HS-27A (cell line): ENCODE measurements at regions not wholly inside any gene's neighbourhood (a gene's known extent, or its start where the extent isn't known, plus 50 kb on each side); places are given as distances from the start of the nearest gene placed in this dataset.

Experiments used
- DNase-seq: peaks from one replicate; pipeline ENCODE4 v3.0.0-alpha.2; 2012; ENCODE audit warnings: low read depth, missing footprints

DNA sequence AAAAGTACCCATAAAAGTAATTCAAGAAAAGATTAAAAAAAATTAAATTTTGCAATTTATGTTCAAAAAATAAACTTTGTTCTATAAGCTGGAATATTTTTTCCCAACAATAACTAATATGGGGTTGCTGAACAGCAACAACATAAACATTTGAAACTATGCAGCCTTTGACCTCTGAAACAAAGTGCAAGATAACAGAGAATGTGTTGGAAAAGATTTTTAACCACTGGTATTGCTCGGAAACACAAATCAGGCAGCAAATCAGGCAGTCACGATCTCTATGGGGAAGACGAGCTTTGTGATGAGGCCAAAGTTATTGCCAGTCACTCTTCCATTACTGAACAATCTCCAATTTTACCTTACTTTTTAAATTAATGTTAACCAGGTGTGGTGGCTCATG, 332.1 kb downstream of the PABPC4L start:
- no peak for DNase-seq

DNA sequence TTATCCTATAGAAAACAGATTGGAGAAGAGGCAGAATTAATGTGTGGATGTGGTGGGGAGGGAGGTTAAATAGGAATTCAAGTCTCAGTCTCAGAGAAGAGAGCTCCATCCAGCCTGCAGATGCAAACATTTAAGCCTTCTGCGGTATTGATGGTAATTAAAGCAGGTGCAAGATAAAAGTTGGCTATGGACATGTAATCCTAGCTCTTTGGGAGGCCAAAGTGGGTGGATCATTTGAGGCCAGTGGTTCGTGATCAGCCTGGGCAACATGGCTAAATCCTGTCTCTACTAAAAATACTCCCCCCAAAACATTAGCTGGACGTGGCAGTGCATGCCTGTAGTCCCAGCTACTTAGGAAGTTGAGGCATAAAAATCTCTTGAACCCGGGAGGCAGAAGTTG, 332.7 kb downstream of the PABPC4L start:
- DNase-seq: no peak

DNA sequence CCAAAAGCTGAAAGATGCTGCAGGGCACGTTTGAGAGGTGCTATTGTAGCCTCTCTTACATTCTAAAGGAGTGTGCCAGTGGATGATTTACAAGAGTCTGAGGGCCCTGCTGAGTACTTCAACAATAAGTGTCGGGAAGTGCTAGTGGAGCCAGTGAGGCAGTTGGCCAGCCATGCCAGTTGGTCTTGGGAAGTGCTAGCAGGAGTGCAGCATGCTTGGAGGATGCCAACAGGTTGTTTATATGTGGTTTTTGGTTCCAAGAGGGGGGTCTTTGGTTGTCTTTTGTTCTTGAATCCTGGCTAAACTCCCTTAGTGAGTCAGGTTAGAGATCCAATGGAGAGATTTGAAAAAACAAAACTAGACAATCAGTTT, 335.3 kb downstream of the PABPC4L start:
- DNase-seq: no peak

DNA sequence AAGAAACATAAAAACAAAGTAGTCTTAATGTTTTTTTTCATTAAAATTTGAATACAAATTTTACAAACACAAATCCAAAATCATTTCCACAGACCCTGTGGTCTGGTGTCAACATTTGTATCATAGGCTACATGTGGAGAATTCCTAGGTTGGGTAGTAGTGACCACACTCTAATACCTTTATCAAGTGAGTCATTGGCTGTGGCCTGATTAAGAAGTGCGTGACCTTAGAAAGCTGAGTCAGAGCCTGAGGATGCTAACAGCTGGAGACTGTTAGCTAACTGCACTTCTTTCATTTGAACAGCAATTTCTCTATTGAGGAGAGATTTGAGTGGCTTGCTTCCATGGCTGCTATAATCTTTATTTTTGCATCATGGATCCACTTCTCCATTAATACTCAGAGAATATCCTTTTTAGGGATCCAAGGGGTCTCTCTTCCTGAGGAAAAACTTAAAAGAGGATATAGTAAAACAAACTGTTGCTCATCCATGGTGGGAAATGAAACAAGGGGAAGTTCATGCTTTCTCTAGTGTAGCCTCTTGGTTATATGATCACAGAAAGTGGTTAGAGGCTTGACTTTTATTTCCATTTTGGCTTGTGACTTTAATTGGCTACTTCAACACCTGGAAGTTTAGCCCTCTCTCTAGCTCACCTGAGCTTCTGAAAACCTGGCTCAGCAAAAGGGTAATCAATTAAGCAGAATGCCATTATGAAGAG, 335.8 kb downstream of the PABPC4L start:
- peak; percentile 93 for DNase-seq

DNA sequence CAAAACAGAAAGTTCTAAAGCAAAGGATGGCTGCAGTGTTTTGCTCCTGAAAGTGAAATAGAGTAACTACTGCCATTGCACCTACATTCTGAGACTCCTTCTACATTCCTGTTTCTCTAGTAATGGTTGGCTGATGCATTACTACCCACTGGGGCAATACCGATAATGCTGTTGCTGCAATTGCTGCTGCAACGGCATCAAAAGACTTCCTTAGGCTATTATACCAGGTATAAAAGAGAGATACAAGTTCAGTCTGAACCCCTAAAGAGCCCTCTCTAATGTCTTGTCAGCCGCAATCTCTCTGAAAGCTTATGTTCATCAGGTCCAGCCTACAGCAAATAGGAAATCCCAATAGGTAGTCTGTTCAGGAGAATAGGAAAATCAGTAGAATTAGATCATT, 338.4 kb downstream of the PABPC4L start:
- no peak for DNase-seq

DNA sequence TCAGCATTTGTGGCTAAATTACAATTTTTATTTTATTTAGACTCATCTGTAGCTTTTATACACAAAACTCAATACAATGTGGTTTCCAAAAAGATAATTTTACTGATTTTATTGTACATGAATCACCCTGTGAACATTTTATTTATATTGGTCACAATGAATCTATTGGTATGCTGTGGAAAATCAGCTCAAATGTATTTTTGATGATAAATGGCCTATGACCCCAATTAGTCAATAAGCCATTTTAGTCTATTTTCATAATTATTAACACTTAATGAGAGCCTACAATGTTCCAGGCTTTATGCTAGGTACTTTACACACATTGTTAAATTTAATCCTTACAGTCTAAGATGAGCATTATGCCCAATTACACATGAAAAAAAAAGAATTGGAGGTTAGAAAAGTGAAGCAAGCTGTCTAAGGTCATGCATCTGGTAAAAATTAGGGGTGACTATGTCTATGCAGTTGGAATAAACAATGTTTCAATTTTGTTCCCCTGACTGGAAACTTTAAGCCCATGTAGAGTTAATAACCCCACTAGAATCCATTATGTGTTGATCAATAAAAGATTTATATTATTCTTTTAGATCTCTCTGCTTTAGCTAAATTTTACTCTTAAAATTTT, 344.7 kb downstream of the PABPC4L start:
- no peak for DNase-seq

DNA sequence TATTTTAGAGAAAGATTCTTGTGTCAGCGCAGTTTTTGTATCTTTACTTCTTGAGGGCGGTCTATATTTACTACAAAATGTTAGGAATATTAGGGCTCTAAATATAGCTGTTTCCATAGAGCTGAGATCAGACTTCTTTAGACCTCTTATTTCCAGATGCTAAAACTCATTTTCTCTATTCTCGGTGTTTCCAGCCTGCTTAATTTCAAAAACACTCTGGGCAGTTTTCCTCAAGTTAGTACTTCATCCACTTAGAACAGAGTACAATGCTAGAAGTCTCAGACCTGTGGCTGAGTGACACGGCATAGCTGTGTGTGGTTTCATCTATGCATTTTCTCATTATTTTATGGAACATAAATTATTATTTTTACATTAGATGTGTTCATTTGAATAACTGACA, 346.6 kb downstream of the PABPC4L start:
- no peak for DNase-seq

DNA sequence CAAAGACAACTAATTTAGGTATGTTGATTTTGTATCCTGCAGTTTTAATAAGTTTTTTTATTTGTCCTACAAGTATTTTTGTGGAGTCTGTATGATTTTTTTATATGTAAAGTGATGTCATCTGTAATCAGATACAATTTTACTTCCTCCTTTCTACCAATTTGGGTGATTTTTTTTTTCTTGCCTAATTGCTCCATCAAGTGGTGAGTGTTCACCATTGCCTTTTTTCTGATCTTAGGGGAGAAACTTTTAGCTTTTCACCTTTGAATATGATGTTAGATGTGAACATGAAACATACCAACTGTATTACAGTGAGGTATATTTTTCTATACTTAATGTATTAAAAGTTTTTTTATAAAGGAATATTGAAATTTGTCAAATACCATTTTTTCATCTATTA, 362.3 kb downstream of the PABPC4L start:
- no peak for DNase-seq

DNA sequence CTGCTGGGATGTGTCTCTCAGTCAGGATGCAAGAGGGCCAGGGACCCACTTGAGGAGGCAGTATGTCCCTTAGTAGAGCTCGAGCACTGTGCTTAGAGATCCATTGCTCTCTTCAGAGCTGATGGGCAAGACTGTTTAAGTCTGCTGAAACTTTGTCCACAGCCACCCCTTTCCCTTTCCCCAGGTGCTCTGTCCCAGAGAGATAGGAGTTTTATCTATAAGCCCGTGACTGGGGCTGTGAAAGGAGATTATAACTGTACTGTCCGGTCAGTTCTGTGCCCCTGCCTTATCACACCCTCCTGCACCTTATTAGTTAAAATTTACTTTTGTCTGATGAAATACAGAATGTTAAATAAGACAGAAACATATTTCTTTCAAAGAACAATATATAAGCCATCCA, 378.4 kb downstream of the PABPC4L start:
- no peak for DNase-seq

DNA sequence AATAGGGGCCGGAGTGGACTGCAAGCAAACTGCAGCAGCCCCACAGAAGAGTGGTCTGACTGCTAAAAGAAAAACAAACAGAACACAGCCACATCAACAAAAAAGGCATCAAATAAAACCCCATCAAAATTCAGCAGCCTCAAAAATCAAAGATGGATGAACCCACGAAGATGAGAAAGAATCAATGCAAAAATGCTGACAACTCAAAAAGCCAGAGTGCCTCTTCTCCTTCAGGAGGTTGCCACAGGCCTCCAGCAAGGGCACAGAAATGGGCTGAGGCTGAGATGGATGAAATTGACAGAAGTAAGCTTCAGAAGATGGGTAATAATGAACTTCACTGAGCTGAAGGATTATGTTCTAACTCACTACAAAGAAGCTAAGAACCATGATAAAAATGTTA, 388.6 kb downstream of the PABPC4L start:
- no peak for DNase-seq

DNA sequence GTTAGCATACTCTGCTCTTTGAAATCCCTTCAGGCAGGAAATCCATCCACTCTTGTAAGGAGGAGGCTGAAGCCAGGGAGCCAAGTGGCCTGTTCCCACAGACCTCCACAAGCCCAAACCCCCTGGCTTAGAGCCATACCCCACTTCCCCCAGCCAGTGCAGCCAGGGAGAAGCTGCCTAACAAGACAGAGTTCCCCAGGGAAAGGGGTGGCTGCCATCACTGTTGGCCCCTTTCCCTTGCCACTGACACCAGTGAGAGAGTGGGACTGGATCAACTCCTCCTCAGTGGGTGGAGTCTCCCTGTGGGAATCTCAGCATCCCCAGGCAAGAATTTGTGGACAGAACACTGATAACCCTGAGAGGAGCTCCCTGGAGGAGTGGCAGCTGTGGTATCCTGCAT, 389.4 kb downstream of the PABPC4L start:
- DNase-seq: no peak

DNA sequence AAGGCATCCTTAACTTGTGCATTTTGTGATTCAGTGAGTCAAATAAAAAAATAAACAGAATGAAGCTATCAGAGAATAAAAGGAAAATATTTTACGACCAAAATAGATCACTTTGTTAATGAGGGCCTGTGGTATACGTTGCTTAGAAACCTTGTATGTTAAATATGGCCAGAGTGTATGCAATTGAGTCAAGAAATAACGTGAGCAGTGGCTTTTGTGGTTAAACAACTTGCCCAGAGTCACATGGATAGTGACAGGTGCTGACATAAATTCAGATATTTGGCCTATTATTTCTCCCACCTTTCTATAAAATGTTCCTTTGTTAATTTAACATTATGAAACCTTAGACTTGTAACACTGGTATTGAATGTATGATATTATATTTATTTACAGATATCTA, 393.4 kb downstream of the PABPC4L start:
- no peak for DNase-seq

DNA sequence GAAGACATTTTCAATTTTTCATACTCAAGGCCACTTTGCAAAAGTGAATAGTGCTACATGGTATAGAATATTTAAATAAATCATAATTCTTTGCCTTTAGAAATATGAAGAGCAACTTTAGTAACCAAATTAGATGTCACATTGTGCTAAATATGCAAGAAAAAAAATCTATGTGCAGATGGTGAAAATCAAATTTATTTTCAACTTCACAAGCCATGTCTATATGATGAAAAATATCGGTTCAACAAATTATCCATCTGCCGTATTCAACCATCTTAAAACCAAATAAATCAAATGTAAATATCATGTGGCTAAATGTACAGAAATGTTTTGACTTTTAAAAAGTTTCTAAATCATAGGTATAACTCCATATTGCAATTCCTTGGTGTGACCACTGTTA, 398.2 kb downstream of the PABPC4L start:
- no peak for DNase-seq

DNA sequence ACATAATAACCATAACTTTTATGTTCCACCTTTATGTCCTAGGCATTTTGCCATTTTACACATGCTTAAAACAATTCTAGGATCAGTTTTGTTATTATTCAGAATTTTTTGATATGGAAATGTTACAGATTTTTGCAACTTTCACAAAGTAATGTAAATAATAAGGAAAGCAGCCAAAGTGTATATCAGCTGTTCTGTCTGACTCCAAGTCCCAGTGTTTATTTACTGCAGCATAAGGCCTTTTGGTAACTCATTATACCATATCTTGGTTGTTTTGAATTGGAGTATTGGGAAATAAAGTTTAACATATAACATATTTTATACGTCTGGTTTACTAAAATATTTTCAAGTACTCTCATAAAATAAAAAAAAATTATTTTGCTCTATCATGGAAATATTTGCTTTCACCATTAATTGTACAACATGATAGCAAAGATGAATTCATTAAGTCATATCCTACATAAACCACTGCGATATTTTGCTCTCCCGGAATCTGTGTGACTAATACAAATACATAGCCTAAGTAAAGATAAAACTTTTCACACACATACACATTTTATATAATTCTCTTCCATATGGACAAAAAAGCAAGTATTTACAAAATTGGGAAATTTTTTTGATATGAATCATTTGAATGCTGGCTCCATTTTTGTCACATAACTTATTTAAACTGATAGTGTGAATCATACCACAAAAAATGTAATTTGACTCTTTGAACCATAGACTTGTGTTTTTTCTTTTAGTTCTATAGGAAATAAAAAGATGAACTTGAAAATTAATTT, 399.0 kb downstream of the PABPC4L start:
- DNase-seq: peak; percentile 55

DNA sequence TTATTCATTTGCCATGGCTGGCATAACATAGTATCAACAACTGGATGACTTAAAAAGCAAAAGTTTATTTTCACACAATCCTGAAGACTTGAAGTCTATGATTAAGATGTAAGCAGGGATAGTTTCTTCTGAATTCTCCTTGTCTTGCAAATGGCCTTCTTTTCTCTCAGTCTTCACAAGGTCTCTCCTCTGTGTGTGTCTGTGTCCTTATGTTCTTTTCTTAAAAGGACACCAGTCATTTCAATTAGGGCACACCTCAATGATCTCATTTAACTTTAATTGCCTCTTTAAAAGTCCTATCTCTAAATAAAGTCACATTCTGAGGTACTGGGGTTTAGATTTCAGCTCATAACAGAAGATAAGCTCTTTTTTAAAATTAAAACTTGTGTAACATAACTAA, 399.7 kb downstream of the PABPC4L start:
- peak; percentile 11 for DNase-seq

DNA sequence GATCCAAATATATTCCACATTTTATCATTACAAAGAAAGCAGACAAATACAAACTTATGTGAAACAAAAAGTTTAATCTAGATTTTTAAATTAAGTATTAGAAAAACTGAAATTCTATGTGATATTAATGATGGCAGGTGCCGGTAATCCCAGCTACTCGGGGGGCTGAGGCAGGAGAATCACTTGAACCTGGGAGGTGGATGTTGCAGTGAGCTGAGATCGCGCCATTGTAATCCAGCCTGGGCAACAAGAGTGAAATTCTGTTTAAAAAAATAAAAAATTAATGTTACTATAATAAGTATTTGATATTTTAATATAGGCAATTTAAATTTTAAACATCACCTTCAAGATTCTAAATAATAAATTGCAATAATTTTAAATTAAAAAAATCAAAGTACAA, 400.6 kb downstream of the PABPC4L start:
- no peak for DNase-seq

DNA sequence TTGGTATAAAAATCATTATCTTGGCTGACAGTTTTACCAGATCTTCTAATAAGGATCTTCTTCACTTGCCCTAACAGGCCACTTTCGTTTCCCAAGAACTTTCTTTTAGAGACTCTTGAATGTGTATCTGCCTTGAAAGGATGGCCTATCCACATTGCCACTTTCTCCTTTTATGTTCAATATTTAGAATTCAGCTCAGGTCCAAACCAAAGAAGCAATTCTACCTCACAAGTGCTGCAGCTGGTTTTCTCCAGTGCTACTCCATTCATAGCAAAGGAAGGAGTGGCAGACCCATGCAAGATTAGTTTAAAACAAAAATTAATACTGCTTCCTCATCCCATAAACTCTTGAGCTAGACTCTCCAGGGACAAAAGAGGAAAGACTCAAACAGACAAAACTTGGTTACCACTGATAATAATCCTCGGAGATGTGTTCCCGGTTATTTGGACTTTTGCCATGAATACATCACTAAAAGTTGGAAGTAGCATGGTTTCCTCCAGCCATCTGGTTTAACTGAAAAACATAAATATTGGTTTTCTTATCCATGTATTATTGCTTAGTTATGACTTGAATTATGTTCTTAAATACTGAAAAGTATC, 401.8 kb downstream of the PABPC4L start:
- no peak for DNase-seq

DNA sequence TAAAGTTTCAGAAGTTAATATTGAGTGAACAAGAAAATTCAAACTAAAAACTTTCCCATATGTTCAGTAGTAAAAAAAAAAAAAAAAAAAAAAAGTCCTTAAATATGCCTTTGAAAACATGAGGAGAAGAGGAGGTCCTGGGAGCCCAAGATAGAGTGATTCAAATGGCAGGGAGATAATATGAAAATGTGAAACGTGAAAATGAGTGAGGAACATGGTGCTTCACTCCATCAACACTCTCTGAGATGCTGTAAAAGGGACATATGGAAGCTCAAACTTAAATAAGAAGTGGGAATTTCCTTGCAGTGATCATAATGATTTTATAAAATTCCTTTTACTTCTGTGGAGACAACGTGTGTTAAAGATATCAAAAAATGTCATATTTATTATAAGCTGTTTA, 423.9 kb downstream of the PABPC4L start:
- no peak for DNase-seq

DNA sequence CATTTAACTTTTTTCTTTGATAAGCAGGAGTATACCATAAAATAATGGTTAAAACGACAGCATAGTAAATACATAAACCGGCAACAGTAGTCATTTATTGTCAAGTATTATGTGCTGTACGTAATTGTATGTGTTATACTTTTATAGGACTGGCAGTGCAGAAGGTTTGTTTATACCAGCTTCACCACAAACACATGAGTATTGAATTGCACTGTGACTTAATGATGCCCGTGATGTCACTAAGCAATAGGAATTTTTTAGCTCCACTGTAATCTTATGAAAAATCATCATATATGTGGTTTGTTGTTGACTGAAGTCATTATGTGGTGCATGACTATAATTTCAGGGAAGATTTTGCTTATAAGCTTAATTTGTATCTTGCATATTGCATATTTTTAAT, 424.6 kb downstream of the PABPC4L start:
- DNase-seq: no peak

DNA sequence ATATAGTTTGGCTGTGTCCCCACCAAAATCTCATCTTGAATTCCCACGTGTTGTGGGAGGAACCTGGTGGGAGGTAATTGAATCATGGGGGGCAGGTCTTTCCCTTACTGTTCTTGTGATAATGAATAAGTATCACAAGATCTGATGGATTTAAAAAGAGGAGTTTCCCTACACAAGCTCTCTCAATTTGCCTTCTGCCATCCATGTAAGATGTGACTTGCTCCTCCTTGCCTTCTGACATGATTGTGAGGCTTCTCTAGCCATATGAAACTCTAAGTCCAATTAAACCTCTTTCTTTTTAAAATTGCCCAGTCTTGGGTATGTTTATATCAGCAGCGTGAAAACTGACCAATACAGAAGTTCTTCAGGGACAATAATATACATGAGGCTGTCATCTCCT, 425.1 kb downstream of the PABPC4L start:
- DNase-seq: no peak

DNA sequence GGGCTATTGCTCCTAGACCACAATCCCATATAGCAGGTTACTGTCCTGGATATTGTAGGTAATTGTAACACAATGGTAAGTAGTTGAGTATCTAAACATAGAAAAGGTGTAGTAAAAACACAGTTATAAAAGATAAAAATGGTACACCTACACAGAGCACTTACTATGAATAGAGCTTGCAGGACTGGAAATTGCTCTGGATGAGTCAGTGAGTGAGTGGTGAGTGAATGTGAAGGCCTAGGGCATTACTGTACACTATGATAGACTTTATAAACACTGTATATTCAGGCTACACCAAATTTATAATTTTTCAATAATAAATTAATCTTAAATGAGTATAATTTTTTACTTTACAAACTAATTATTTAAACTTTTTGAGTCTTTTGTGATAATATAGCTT, 425.7 kb downstream of the PABPC4L start:
- peak; percentile 23 for DNase-seq

DNA sequence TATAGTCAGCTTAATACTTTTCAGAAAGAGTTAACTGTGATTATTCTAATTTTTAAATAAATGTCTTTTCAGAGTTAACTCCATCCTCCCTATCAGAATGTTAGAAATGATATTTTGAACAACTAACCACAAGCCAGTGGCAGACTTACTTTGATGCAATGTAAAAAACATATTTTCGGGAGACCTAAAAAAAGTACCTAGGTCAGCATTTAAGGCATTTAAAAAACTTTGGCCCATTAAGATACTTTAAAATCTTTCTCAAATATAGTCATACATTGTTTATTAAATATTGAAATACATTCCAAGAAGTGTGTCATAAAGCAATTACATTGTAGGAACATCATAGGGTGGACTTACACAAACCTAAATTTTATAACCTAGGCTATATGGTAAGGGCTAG, 426.1 kb downstream of the PABPC4L start:
- DNase-seq: no peak

DNA sequence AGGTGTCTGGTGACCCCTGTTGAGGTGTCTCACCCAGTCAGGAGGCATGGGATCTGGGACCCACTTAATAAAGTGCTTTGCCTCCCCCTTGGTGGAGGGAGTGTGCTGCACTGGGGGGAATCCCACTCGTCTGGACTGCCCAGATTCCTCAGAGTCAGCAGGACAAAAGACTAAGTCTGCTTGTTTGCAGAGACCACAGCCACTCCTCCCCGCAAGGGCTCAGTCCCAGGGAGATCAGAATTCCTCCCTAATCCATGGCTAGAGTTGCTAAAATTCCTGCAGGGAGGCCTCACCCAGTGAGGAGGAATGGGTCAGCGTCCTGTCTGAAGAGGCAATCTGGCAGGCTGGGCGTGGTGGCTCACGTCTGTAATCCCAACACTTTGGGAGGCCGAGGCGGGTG, 442.2 kb downstream of the PABPC4L start:
- peak; percentile 12 for DNase-seq
